ENCODE measurements at regions not wholly inside any gene's neighbourhood (a gene's known extent, or its start where the extent isn't known, plus 50 kb on each side); places are given as distances from the start of the nearest gene placed in this dataset.

DNA sequence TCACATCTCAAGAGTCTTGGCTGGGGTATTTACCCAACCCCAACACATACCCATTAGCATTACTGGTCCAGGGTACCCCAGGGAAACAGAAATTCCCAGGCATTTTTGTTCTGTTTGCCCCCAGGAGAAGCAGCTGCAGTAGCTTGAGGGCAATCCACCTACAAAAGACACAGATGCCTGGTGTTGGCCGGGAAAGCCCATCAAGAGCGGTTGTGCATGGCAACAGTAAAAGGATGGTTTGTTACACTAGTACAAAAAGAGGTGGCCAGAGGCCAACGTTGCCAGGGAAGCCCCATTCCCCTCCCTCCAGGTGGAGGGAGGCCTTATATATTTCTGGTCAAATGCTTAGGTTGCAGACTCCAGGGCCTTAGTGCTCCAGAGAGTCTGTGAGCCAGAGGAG is 637.8 kb downstream of the BCOR start:
- TF ChIP-seq, protein P1, sequence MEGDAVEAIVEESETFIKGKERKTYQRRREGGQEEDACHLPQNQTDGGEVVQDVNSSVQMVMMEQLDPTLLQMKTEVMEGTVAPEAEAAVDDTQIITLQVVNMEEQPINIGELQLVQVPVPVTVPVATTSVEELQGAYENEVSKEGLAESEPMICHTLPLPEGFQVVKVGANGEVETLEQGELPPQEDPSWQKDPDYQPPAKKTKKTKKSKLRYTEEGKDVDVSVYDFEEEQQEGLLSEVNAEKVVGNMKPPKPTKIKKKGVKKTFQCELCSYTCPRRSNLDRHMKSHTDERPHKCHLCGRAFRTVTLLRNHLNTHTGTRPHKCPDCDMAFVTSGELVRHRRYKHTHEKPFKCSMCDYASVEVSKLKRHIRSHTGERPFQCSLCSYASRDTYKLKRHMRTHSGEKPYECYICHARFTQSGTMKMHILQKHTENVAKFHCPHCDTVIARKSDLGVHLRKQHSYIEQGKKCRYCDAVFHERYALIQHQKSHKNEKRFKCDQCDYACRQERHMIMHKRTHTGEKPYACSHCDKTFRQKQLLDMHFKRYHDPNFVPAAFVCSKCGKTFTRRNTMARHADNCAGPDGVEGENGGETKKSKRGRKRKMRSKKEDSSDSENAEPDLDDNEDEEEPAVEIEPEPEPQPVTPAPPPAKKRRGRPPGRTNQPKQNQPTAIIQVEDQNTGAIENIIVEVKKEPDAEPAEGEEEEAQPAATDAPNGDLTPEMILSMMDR (IDR thresholded peaks at IDR 0.05; ENCODE audit: unreplicated experiment) = no peak
- no peak overlapping the region for H3K4me3 Mint-ChIP-seq (ENCODE audit: low read depth)
- H3K27me3 Mint-ChIP-seq = peaks cover 3% of the 10 kb centered on the region
- H3K27ac Mint-ChIP-seq = no peak overlapping the region
- peaks cover 21% of the 10 kb centered on the region for H3K9me3 Mint-ChIP-seq (ENCODE audit: low read depth)
- peaks cover 7% of the 10 kb centered on the region for H3K4me1 Mint-ChIP-seq (ENCODE audit: low read depth)
- H3K36me3 Mint-ChIP-seq (ENCODE audit: insufficient read depth) = no peaks in the 10 kb centered on the region
- DNase-seq (ENCODE audit: low spot score, unreplicated experiment) = no peak

DNA sequence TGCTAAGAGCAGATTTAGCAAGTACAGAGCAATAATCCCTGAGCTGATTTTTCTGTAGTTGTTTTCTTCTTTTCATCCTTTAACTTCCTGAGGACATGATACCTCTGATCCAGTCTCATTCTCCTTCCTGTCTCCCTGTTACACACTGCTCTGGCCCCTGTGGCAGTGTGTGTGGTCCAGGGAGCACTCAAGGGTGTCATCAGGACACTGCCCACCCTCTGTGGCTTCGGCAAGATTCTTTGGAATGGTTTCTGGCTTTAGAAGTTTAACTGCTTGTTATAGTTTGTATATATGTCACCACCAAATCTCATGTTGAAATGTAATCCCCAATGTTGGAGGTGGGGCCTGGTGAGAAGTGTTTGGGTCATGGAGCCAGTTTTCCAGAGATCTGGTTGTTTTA is 637.3 kb downstream of the BCOR start:
- H3K4me3 Mint-ChIP-seq (ENCODE audit: low read depth) = no peak overlapping the region
- DNase-seq (ENCODE audit: low spot score, unreplicated experiment) = no peak
- no peak overlapping the region for H3K27ac Mint-ChIP-seq
- TF ChIP-seq, protein P1 (IDR thresholded peaks at IDR 0.05; ENCODE audit: unreplicated experiment) = no peak
- peaks cover 7% of the 10 kb centered on the region for H3K4me1 Mint-ChIP-seq (ENCODE audit: low read depth)
- H3K36me3 Mint-ChIP-seq (ENCODE audit: insufficient read depth) = no peaks in the 10 kb centered on the region
- peaks cover 3% of the 10 kb centered on the region for H3K27me3 Mint-ChIP-seq
- peaks cover 21% of the 10 kb centered on the region for H3K9me3 Mint-ChIP-seq (ENCODE audit: low read depth)

DNA sequence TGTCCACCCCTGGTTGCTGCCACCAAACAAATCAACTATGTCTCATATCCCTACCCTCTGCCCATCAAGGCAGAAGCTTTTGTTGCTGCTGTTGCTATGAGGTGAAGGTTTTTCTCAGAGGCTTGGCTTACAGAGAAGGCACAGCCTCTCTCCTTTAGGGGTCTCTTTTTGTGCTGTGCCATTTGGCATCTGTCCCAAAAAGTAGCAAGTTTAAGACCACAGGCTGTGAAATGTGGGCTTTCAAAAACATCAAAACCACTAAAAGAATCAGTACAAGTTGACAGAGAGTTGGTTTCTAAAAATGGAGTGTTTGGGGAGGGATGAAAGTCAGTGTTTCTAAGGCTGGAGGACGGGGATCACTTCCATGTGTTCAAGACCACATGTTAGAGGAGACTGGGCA is 634.9 kb downstream of the BCOR start:
- no peak for DNase-seq (ENCODE audit: low spot score, unreplicated experiment)
- TF ChIP-seq, protein P1 (IDR thresholded peaks at IDR 0.05; ENCODE audit: unreplicated experiment) = no peak
- Mint-ChIP-seq H3K36me3 (ENCODE audit: insufficient read depth) (no peaks in the 10 kb centered on the region), H3K4me3 (ENCODE audit: low read depth) (no peak overlapping the region), H3K4me1 (ENCODE audit: low read depth) (peaks cover 7% of the 10 kb centered on the region), H3K9me3 (ENCODE audit: low read depth) (peaks cover 13% of the 10 kb centered on the region), H3K27me3 (peaks cover 3% of the 10 kb centered on the region), H3K27ac (no peak overlapping the region)

DNA sequence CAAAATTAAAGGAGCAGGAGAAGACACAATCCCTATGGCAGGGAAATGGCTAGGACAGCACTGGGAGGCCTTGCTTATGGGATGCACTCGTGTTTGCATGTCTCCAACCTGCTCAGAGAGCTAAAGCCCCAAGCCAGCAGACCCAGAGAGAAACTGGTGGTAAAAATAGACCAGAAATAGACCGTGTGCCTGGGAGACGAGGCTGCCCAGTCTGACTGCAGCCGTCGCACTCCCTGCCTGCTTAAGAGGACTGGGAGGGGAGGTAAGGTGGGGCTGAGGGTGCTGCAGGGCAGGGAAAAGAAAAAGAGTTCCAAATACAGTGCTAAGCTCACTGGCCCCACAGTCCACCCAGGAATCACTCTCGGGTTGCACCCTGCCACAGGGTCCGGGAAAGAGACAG is 633.5 kb downstream of the BCOR start:
- no peak for DNase-seq (ENCODE audit: low spot score, unreplicated experiment)
- peaks cover 13% of the 10 kb centered on the region for H3K9me3 Mint-ChIP-seq (ENCODE audit: low read depth)
- no peak overlapping the region for H3K4me3 Mint-ChIP-seq (ENCODE audit: low read depth)
- H3K36me3 Mint-ChIP-seq (ENCODE audit: insufficient read depth) = no peaks in the 10 kb centered on the region
- H3K4me1 Mint-ChIP-seq (ENCODE audit: low read depth) = peaks cover 4% of the 10 kb centered on the region
- TF ChIP-seq, protein P1 (IDR thresholded peaks at IDR 0.05; ENCODE audit: unreplicated experiment) = no peak
- H3K27me3 Mint-ChIP-seq = peaks cover 3% of the 10 kb centered on the region
- H3K27ac Mint-ChIP-seq = no peak overlapping the region

DNA sequence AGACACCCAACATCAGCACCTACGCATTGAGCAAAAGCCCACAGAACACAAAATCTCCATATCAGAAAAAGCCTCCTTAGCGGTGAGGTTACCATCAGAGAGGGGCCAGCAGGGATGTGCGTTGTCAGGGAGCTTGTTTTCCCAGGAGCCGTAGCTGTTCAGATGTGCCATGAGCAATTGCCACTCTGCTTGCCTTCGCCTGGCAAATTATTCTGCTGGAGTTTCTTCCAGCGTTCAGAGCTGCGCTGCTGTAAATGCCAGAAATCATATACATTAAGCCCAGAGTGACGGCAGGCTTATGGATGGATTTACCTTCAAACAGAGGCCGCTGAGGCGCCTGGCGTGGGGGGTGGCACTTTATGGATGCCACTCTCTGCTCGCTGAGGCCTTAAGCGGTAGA is 632.3 kb downstream of the BCOR start:
- H3K4me3 Mint-ChIP-seq (ENCODE audit: low read depth) = no peak overlapping the region
- H3K36me3 Mint-ChIP-seq (ENCODE audit: insufficient read depth) = no peaks in the 10 kb centered on the region
- no peak overlapping the region for H3K27ac Mint-ChIP-seq
- no peak for DNase-seq (ENCODE audit: low spot score, unreplicated experiment)
- TF ChIP-seq, protein P1 (IDR thresholded peaks at IDR 0.05; ENCODE audit: unreplicated experiment) = no peak
- peaks cover 13% of the 10 kb centered on the region for H3K9me3 Mint-ChIP-seq (ENCODE audit: low read depth)
- peaks cover 3% of the 10 kb centered on the region for H3K27me3 Mint-ChIP-seq
- H3K4me1 Mint-ChIP-seq (ENCODE audit: low read depth) = no peaks in the 10 kb centered on the region
